HG03108 (cell line): ENCODE measurements at regions not wholly inside any gene's neighbourhood (a gene's known extent, or its start where the extent isn't known, plus 50 kb on each side); places are given as distances from the start of the nearest gene placed in this dataset.

Experiments used
- ATAC-seq: cut with Tn5 transposase; IDR thresholded peaks from one replicate; pipeline ENCODE4 v1.9.1; 2021; ENCODE audit warnings: moderate library complexity; ENCODE audit not compliant: unreplicated experiment

GRCh38 chr3:177426878-177427495, 229.7 kb upstream of the TBL1XR1 start:
- ATAC-seq: peak; percentile 99

GRCh38 chr3:177427540-177427939, 230.3 kb upstream of the TBL1XR1 start:
- ATAC-seq: no peak

DNA sequence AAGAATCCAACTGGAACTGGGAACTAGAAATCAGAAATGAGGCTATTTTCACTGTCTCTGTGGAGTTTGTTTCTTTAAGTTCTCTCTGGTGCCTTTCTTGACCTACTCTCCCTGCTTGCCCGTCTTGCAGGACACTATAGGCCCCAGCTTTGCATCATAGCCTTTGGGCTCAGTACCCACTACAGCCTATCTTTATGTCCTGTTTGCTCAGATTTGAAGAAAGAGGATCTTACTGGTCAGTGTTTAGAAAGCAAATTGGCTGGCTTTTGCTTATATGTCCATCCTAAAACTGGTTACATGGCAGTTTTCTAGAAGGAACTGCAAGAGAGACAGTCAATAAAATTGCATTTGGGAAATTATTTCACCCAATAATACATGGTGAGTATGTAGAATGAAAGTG, 231.8 kb upstream of the TBL1XR1 start:
- ATAC-seq: no peak

DNA sequence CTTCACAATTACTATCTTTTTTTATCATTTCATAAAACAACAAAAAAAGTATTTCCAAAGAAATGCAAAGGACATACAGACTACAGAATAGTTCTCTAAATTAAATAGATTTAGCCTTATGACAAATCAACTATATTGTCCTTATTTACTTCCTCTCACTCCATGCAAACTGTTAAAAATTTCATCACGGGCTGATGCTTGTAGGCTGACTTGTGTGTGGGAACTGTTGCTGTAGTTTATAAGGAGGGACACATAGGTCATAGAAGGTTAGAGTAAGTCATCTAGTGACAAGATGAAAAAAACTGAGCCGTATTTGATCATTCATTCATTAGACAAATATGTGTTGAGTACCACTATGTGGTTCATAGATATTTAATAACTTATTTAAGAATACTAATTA, 232.5 kb upstream of the TBL1XR1 start:
- no peak for ATAC-seq

DNA sequence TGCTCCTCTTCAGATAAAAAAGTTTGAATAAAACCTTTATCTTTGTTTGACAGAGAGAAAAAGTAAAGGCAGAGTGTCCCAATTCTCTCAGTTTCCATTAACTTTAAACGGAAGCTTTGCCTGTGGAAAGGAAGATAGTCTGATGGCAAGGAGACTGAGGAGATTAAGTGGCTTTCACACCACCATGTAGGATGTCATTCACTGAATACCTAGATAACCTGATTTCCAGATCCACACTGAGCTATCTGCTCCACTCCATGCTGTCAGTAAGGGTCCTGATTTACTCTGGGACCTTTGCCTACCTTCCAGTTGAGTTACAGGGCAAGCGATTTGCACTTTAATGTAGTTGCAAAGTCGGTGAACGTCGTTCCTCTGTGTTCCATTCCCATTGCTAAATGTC, 233.4 kb upstream of the TBL1XR1 start:
- no peak for ATAC-seq

GRCh38 chr3:177431525-177432176, 234.4 kb upstream of the TBL1XR1 start:
- no peak for ATAC-seq

GRCh38 chr3:177435301-177435700, 238.0 kb upstream of the TBL1XR1 start:
- ATAC-seq: no peak

GRCh38 chr3:177437513-177438337, 240.4 kb upstream of the TBL1XR1 start:
- no peak for ATAC-seq

DNA sequence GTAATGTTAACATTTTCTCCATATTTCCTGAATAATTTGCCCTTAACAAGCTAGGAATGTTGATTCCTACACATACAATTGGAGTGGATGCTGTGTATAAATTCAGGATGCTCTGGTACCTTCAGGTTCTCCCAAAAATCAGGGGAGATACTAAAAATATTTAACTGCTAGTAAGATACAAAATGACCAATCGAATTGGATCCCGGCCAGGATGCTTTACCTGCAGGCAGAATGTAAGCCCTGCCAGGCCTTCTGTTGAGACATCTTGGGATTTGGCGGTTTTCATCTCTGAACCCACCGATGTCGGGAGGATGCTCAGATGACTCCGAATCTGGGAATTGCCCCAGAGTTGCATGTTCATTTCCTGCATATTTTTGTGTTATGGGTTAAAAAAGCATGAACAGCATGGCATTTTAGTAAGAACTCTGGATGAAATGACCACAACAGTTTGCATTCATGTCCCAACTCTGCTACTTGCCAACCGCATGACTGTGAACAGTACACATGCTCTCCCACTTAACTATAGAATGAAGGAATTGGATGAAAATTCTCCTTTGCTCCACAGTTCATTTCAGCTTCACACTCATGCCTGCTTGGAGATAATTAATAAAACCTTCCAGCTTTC, 241.4 kb upstream of the TBL1XR1 start:
- no peak for ATAC-seq

DNA sequence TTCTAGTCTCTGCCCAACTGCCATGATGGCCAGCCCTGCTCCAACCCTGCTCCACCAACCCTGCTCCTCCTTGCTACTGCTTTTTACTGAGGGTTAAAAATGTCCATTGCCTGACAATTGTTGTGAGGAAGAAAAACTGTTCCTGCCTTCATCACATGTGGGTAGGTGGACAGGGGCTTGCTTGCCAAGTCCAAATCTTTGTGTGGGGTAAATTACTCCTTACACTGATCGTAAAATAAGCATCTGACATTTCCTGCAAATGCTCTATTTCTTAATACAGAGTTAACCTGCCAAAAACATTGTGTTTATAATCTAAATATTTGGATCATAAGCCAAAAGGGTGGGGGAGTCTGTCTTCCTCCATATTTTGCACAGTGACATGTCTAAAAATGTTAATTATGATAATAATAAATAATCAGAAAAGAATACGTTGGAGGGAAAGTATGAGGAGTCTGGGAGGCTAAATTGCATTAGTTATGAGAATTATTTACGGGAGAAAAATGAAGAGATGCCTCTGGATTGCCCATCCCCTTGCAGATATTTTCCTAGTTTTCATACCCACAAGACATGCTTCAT, 242.5 kb upstream of the TBL1XR1 start:
- no peak for ATAC-seq

GRCh38 chr3:177440456-177441104, 243.3 kb upstream of the TBL1XR1 start:
- ATAC-seq: no peak

GRCh38 chr3:177441276-177441812, 244.1 kb upstream of the TBL1XR1 start:
- ATAC-seq: no peak

DNA sequence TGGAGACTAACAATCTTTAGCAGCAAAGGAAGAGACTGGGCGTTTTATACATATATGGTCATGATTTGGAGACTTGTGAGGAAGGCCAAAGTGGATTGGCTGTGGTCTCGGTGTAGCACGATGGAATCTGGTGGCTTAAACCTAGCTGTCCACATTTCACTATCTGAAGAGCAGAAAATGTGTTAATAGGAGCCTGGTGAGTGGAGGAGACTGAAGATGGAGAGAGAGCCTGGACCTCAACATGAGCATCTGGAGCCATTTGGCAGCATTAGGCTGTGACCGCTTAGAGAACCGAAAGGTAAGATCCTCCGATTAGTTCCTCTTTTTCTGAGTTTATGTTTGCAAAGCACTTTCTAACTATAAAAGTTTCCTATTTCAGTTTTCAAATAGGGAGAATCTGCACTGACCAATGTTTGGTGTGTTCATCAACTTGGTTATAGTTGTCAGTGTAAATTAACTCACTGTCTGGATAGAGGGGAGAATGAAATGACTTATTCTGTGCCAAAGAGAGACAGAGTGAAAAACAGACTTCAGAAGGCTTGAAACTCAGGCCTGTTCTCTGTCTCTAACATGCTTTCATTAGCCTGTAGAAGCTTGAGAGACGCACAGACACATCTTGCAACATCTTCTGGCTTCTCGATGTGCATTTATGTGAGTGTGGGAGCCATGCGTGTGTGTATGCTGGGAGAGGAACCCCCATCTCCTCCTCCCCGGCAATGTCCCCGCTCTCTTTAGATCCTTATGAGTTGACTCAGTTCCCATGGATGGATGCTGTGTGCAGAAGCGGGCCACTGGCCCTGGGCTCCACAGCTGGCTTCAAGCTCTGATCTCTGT, 244.7 kb upstream of the TBL1XR1 start:
- ATAC-seq: peak; percentile 98

GRCh38 chr3:177443469-177443868, 246.2 kb upstream of the TBL1XR1 start:
- ATAC-seq: no peak

DNA sequence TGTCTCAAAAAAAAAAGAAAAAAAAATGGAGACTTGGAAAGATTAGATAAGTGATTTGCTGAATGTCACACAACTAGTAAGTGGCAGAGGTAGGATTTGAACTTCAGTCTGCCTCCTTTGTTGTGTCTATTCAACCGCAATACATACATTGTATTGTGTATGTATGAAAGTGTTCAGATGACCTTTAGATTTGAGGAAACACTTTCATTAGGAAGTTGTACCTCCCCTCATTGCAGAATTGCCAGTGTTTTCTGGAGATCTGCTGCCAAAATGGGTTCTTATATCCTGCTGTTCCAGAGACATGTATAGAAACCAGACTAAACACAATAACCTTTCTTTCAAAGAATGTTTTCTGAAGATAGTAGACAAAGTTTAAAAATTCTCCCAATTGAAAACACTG, 247.4 kb upstream of the TBL1XR1 start:
- ATAC-seq: no peak

- ATAC-seq: no peak
Measured at GRCh38 chr3:177445549-177445948, 248.3 kb upstream of the TBL1XR1 start.

DNA sequence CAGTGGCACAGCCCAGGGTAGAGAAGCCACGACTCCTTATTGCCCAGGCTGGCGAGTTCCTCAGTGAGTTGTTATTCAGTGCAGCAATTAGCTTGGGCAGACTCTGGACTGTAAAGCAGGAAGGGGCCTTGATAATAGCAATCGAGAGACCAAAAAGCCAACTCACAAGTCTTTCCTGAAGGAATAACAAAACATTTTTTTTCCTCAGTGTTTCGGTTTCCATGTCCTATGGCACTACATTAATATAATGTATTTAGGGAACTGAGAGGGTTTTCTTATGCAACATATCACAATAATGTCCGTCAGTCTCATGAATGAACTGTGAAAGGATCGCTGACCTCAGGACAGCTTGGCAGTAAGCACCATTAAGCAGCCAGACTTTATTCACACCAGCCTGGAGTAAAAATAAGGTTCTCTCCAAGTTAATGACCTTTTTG, 248.9 kb upstream of the TBL1XR1 start:
- ATAC-seq: no peak

- no peak for ATAC-seq
Measured at GRCh38 chr3:177447938-177448337, 250.7 kb upstream of the TBL1XR1 start.

DNA sequence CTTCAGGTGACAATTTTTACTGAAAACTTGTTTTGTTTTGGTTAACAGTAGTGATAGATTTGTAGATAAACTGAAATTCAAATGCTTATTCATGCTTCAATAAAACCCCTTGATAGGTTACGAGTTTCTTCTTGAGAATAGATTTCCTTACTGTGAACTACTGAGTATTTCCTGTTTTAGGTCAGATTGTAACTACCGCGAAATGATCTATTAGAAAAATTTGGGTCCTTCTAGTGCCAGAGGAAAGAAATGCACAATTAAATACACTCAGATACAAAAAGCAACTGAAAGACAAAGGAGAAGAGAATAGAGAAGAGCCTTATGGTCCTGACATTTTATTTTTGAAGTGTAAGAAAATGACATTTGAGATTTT, 251.7 kb upstream of the TBL1XR1 start:
- ATAC-seq: no peak
